NCI-H2196 treated with DMSO at 0.1 percent for 48 hours (cell line): ENCODE measurements at regions not wholly inside any gene's neighbourhood (a gene's known extent, or its start where the extent isn't known, plus 50 kb on each side); places are given as distances from the start of the nearest gene placed in this dataset.
A peak's percentile ranks its signal among the peaks of the same experiment; 100 is the strongest.

Experiments
- DNase-seq: peaks from one replicate; lab custom pipeline; 2025; ENCODE audit not compliant: unreplicated experiment; lab: John Stamatoyannopoulos, UW

- DNase-seq: peak; percentile 7
These were observed 162.2 kb downstream of the SREK1 start for GRCh38 chr5:66306105-66306843.

GRCh38 chr5:66306844-66307315, 162.8 kb downstream of the SREK1 start:
- no peak for DNase-seq

DNA sequence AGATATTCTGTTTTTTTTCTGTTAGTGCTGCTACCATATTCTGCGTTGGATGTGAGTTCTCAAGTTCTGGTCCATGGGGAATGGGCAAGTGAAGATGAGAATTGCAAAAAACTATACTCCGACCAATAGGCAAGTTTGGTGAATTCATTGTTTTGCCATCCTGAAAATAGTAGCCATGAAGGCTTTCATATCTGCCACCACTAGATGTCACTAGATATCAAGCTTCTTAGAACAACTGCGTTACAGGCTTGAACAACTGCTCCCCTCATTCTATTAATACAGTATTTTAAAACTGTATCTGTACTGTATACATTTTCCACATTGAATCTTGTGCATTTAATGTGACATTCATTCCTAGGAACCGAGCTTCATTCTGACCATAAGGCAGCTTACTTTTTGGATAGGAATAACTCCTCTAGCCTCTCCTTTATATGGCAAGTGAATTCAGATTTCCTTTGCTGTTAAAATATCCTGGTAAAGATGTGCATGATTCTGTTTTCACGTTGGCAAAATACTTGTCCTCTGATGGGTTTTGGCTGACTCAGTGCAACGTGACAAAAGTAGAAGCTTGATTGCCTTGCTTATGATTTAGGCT, 163.6 kb downstream of the SREK1 start:
- DNase-seq: peak; percentile 7

DNA sequence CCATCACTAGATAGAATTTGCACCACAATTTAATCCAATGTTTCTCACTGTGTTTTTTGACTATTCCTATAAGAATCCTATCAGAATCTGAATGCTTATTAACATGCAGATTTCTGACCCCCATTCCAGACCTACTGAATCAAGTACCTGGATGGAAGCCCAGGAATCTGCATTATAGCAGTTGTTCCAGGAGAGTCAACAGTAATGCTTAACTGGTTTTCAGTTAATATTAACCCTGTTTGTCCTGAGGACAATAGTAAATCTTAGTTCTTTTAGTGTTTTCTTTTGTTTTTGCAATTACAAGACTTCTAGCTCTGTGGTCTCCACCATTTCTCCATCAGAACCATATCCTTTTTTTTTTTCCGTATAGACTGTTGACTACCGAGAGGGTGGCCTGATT, 168.2 kb downstream of the SREK1 start:
- DNase-seq: no peak

DNA sequence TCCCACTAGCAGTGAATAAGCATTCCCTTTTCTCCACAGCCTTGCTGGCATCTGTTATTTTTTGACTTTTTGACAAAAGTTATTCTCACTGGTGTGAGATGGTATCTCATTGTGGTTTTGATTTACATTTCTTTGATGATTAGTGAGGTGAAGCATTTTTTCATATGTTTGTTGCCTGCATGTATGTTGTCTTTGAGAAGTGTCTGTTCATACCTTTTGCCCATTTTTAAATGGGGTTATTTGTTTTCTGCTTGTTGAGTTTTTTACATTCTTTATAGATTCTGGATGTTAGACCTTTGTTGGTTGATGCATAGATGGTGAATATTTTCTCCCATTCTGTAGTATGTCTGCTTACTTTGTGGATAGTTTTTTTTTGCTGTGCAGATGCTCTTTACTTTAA, 171.7 kb downstream of the SREK1 start:
- DNase-seq: no peak

GRCh38 chr5:66322786-66323528, 178.9 kb downstream of the SREK1 start:
- DNase-seq: no peak

DNA sequence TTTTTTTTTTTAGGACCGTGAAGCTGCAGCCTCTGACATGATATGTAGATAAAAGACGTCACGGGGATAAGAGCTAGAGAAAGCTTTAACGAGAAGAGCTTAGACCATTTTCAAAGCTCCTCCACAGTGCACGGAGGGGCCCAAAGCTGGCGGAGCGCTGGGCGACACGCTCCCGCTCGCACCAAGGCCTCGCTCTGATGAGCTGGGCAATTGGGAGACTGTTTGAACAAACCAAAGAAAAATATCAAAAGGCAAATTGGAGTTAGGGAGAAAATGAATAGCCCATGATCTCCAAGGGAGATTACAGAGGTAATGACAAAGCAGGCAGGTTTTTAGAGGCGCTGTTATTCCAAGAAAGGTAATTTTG, 179.4 kb downstream of the SREK1 start:
- no peak for DNase-seq

GRCh38 chr5:66324357-66324756, 180.3 kb downstream of the SREK1 start:
- no peak for DNase-seq

GRCh38 chr5:66326276-66326675, 182.2 kb downstream of the SREK1 start:
- no peak for DNase-seq

DNA sequence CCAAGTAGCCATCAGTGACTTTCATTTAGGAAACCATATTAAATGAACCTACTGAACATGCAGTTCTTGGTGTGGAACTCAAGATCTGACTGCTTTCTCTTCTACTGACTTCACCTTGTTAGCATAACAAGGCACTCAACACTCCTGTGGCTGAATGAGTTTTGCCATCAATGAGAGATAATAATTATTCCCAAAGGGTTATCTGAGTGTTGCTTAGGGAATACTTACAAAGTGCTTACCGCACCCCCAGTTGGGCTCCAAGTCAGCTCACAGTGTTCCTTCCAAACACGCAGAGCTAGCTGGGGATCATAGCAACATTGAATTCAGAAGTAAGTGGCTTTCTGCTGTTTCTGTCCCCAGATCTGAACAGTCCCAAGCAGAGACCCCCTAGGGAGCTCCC, 182.9 kb downstream of the SREK1 start:
- no peak for DNase-seq

DNA sequence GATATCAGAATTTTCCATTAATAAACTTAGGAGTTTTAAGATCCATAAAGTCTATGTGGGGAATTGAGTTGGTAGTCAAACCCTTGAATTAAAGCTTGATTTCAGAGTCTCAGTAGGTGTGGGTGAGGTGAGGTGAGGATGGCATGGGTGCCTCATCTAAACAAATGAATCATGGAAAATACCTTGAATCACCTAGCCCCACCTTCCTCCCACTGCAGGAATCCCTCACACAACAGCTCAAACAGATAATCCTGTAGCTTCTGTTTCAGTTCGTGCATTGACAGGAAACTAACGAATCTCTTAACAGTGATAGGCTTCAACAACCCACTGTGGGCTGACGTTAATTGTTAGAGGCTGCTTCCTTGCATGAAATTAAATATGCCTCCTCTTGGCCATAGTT, 185.0 kb downstream of the SREK1 start:
- DNase-seq: no peak

DNA sequence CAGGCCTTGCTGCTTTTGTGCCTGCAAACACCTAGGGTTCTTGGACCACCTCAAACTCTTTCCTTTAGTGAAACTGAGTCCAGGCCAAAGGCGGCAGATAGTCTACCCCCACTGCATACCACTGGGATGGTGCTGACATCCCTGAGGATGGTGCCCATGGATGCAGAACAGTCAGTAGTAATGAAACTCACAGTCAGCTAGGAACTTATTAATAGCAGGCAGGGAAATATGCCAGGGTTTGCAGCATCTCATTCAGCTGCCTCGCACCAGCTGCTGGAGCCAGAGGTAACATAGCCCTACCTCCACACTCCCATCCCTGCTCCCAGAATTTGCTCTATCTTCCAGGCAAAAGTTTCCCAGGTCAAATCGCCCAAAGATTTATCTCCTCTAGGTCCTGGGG, 189.1 kb downstream of the SREK1 start:
- DNase-seq: no peak

- no peak for DNase-seq
These were observed 193.6 kb downstream of the SREK1 start for GRCh38 chr5:66337626-66338226.

DNA sequence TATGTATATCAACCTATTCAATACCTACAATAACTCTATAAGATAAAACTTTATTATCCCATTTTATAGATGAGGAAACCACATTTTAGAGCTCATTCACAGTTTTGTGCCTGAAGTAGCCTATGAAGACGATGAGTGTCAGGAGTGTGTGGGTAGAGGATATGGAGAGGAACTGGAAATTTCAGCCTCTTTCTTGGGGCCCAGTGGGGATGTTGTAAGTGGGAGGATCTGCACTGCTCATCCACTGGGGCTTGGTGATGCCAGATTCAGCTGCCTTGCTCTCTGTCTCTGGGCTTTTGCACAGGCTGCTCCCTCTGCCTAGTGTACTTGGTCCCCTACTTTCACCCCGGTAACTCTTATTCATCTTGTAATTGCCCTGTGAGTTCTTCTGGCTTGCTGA, 194.7 kb downstream of the SREK1 start:
- no peak for DNase-seq

DNA sequence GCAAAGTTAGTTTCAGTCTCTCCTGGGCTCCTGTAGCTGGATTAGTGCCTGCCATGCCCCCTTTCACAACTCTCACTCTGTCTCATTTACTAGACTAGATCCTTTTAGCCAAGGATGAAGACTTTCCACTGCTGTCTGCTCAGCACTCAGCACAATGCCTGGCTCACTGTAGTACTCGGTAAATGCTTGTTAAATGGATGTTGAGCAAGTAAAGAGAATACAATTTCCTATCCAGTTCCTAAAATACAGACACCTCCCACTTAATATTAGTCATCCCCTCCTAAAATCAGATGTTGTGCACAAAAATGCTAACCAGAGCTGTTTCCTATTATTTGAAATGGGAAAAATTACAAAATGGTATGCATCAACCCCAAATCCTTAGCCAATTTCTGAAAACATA, 195.8 kb downstream of the SREK1 start:
- DNase-seq: no peak

DNA sequence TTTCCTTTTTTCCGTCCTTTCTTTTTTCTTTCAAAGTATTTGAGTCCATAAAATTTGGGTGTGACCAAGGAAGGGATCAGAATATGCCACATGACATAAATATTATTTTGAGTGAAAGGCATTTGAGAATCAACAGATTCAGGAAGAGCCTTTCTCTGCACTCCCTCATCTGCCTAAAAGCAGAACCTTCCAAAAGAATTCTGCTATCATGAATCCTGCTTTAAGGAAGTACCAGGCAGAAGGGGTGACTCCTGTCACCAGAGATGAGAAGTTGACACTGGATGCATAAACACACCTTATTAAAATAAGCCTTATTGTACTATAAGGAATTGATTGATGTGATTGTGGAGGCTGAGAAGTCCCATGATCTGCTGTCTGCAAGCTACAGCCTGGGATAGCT, 196.7 kb downstream of the SREK1 start:
- no peak for DNase-seq

GRCh38 chr5:66342341-66342880, 198.3 kb downstream of the SREK1 start:
- no peak for DNase-seq

DNA sequence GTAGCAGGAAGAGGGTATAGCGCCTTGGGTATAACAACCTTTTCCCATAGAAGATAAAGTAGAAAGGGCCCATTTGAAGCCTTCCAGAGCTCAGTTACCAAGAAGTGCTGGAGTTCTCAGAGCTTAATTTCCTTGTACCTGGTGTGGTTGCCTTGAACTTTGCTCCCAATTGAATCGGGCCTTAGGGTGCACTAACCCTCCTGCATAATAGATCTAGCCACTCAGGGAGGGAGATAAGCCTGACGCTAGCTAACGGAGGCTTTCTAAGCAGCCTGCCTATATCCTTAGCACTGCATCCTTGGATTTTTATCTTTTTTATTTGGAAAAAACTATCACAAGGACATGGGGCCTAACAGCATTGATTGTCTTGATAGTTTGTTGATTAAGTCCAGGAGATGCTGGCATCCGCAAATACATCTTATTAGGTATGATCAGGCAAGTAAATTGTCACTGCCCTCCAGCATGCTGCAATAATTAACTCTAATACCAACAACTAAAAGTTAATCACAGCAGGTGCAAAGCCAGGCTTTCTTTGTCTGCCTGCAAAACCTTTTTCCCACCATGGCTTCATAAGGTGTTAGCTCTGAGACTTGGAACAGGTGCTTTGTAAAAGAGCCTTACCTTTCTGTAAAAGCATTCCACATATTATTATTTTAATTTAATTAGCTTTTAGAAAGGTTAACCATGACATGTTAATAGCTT, 199.4 kb downstream of the SREK1 start:
- DNase-seq: no peak

- DNase-seq: no peak
These were observed 200.4 kb downstream of the SREK1 start for GRCh38 chr5:66344544-66344943.

- DNase-seq: no peak
These were observed 201.2 kb downstream of the SREK1 start for GRCh38 chr5:66345281-66345680.

DNA sequence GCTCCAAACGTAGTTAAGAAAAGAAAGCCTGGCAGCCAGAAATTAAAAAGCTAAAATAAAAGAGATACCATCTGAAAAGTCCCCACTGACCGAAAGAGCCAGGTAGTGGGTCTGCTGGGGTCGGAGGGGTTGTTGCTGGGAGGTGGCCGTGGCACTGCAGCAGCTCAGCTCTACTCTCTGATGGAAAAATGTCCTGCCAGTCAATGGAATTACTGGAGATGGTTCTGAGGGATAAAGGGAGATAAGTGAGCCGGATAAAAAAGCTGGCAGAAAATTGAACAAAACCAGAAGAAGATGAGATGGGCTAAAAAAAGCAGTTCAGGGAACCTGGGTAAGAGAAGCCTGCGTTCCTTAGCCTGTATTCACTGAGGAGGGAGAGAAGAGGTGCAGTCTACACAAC, 202.8 kb downstream of the SREK1 start:
- no peak for DNase-seq
